ENCODE measurements at regions not wholly inside any gene's neighbourhood (a gene's known extent, or its start where the extent isn't known, plus 50 kb on each side); places are given as distances from the start of the nearest gene placed in this dataset.

GRCh38 chr14:49446801-49447200, 139.4 kb downstream of the RPS29 start:
- no peak overlapping the region for H3K27ac Mint-ChIP-seq
- WGBS (ENCODE audit: insufficient coverage) = 40% methylated on average over 1 of the region's 2 CpGs
- no peaks in the 10 kb centered on the region for H3K36me3 ChIP-seq (ENCODE audit: control insufficient read depth in 2 of 2, extremely low read depth in 1 of 2, insufficient read depth in 1 of 2, low read length in 1 of 2)
- H3K4me3 Mint-ChIP-seq = no peak overlapping the region
- ChIA-PET CTCF (interaction anchor here in 1 of 2 donors (1.1 kb wide), 1 partner anchor 15 kb away, joined by 4 read pairs; no protein-coding TSS in a partner anchor), POLR2A (interaction anchor here in 1 of 2 donors (0.6 kb wide), 1 partner anchor 10 kb away, joined by 6 read pairs; no protein-coding TSS in a partner anchor)
- H3K27ac ChIP-seq (ENCODE audit: low read length) = no peak overlapping the region
- no peak for DNase-seq
- H3K4me1 ChIP-seq (ENCODE audit: control insufficient read depth in 1 of 2, extremely low read depth in 1 of 2, insufficient read depth in 2 of 2, low read length in 2 of 2) = no peaks in the 10 kb centered on the region
- no peaks in the 10 kb centered on the region for H3K4me1 Mint-ChIP-seq
- peaks cover 4% of the 10 kb centered on the region for H3K36me3 Mint-ChIP-seq
- H3K27me3 Mint-ChIP-seq = peaks cover 8 to 9% of the 10 kb centered on the region in 2 donors
- peaks cover 0 to 5% of the 10 kb centered on the region in 2 experiments for H3K27me3 ChIP-seq (replicated peaks in 1 of 2; ENCODE audit: control insufficient read depth in 2 of 2, extremely low read depth in 1 of 2, insufficient read depth in 2 of 2, low read length in 1 of 2)
- no peaks in the 10 kb centered on the region for H3K9me3 ChIP-seq
- no peak for ATAC-seq (replicated peaks in 1 of 4)
- H3K9me3 Mint-ChIP-seq = peaks cover 5 to 7% (median 6%) of the 10 kb centered on the region in 3 donors
- H3K4me3 ChIP-seq (ENCODE audit: control insufficient read depth in 1 of 2, extremely low read depth in 1 of 2, low read length in 1 of 2) = no peak overlapping the region

GRCh38 chr14:49438256-49438770, 147.9 kb downstream of the RPS29 start:
- no peak for ATAC-seq (replicated peaks in 1 of 4)

GRCh38 chr14:49428076-49428475, 158.1 kb downstream of the RPS29 start:
- 83% methylated on average over 1 of the region's 2 CpGs for WGBS (ENCODE audit: insufficient coverage)
- H3K4me1 Mint-ChIP-seq = no peaks in the 10 kb centered on the region
- H3K36me3 ChIP-seq (ENCODE audit: control insufficient read depth in 2 of 2, extremely low read depth in 1 of 2, insufficient read depth in 1 of 2, low read length in 1 of 2) = no peaks in the 10 kb centered on the region
- peaks cover 6 to 12% of the 10 kb centered on the region in 2 experiments for H3K27me3 ChIP-seq (replicated peaks in 1 of 2; ENCODE audit: control insufficient read depth in 2 of 2, extremely low read depth in 1 of 2, insufficient read depth in 2 of 2, low read length in 1 of 2)
- ChIA-PET CTCF (no interaction called here), POLR2A (no interaction called here)
- no peak overlapping the region for H3K4me3 ChIP-seq (ENCODE audit: control insufficient read depth in 1 of 2, extremely low read depth in 1 of 2, low read length in 1 of 2)
- ATAC-seq (replicated peaks in 1 of 4) (no peak), DNase-seq (no peak)
- H3K27ac Mint-ChIP-seq = no peak overlapping the region
- peaks cover 24 to 35% (median 30%) of the 10 kb centered on the region in 3 donors for H3K9me3 Mint-ChIP-seq
- H3K4me3 Mint-ChIP-seq = no peak overlapping the region
- H3K4me1 ChIP-seq (ENCODE audit: control insufficient read depth in 1 of 2, extremely low read depth in 1 of 2, insufficient read depth in 2 of 2, low read length in 2 of 2) = no peaks in the 10 kb centered on the region
- H3K27ac ChIP-seq (ENCODE audit: low read length) = no peak overlapping the region
- peaks cover 10% of the 10 kb centered on the region for H3K36me3 Mint-ChIP-seq
- H3K9me3 ChIP-seq = no peaks in the 10 kb centered on the region
- peaks cover 29 to 40% of the 10 kb centered on the region in 2 donors for H3K27me3 Mint-ChIP-seq

More at GRCh38 chr14:49438256-49438770, 147.9 kb downstream of the RPS29 start:
- ChIA-PET CTCF (no interaction called here), POLR2A (no interaction called here)
- H3K9me3 Mint-ChIP-seq = peaks cover 7 to 16% (median 15%) of the 10 kb centered on the region in 3 donors
- no peak for DNase-seq
- H3K27me3 ChIP-seq (replicated peaks in 1 of 2; ENCODE audit: control insufficient read depth in 2 of 2, extremely low read depth in 1 of 2, insufficient read depth in 2 of 2, low read length in 1 of 2) = peaks cover 0 to 2% of the 10 kb centered on the region in 2 experiments
- H3K36me3 ChIP-seq (ENCODE audit: control insufficient read depth in 2 of 2, extremely low read depth in 1 of 2, insufficient read depth in 1 of 2, low read length in 1 of 2) = no peaks in the 10 kb centered on the region
- no peak overlapping the region for H3K4me3 Mint-ChIP-seq
- no peak overlapping the region for H3K27ac Mint-ChIP-seq
- H3K27me3 Mint-ChIP-seq = peaks cover 9 to 10% of the 10 kb centered on the region in 2 donors
- no peak overlapping the region for H3K27ac ChIP-seq (ENCODE audit: low read length)
- H3K36me3 Mint-ChIP-seq = no peaks in the 10 kb centered on the region
- no peak overlapping the region for H3K4me3 ChIP-seq (ENCODE audit: control insufficient read depth in 1 of 2, extremely low read depth in 1 of 2, low read length in 1 of 2)
- no peaks in the 10 kb centered on the region for H3K4me1 Mint-ChIP-seq
- WGBS (ENCODE audit: insufficient coverage) = 83% methylated on average over 1 of the region's 4 CpGs
- H3K4me1 ChIP-seq (ENCODE audit: control insufficient read depth in 1 of 2, extremely low read depth in 1 of 2, insufficient read depth in 2 of 2, low read length in 2 of 2) = no peaks in the 10 kb centered on the region
- H3K9me3 ChIP-seq = no peaks in the 10 kb centered on the region

GRCh38 chr14:49427117-49427516, 159.1 kb downstream of the RPS29 start:
- Histone ChIP-seq H3K4me1 (ENCODE audit: control insufficient read depth in 1 of 2, extremely low read depth in 1 of 2, insufficient read depth in 2 of 2, low read length in 2 of 2) (no peaks in the 10 kb centered on the region), H3K27ac (ENCODE audit: low read length) (no peak overlapping the region), H3K27me3 (replicated peaks in 1 of 2; ENCODE audit: control insufficient read depth in 2 of 2, extremely low read depth in 1 of 2, insufficient read depth in 2 of 2, low read length in 1 of 2) (peaks cover 6 to 16% of the 10 kb centered on the region in 2 experiments), H3K4me3 (ENCODE audit: control insufficient read depth in 1 of 2, extremely low read depth in 1 of 2, low read length in 1 of 2) (no peak overlapping the region), H3K9me3 (no peaks in the 10 kb centered on the region), H3K36me3 (ENCODE audit: control insufficient read depth in 2 of 2, extremely low read depth in 1 of 2, insufficient read depth in 1 of 2, low read length in 1 of 2) (no peaks in the 10 kb centered on the region)
- ATAC-seq (replicated peaks in 1 of 4) (no peak), DNase-seq (no peak)
- H3K27ac Mint-ChIP-seq = no peak overlapping the region
- peaks cover 6% of the 10 kb centered on the region for H3K36me3 Mint-ChIP-seq
- no peak overlapping the region for H3K4me3 Mint-ChIP-seq
- H3K4me1 Mint-ChIP-seq = no peaks in the 10 kb centered on the region
- H3K9me3 Mint-ChIP-seq = peaks cover 15 to 26% (median 21%) of the 10 kb centered on the region in 3 donors
- ChIA-PET POLR2A (no interaction called here), CTCF (interaction anchor here in 1 of 2 donors (0.6 to 1.7 kb wide), 2 partner anchors 34 to 208 kb away, joined by 4 to 5 read pairs; no protein-coding TSS in a partner anchor)
- H3K27me3 Mint-ChIP-seq = peaks cover 30 to 36% of the 10 kb centered on the region in 2 donors
- WGBS (ENCODE audit: insufficient coverage) = 45% methylated on average over 3 of the region's 8 CpGs

GRCh38 chr14:49425921-49426320, 160.3 kb downstream of the RPS29 start:
- Histone ChIP-seq H3K27ac (ENCODE audit: low read length) (no peak overlapping the region), H3K4me1 (ENCODE audit: control insufficient read depth in 1 of 2, extremely low read depth in 1 of 2, insufficient read depth in 2 of 2, low read length in 2 of 2) (no peaks in the 10 kb centered on the region), H3K36me3 (ENCODE audit: control insufficient read depth in 2 of 2, extremely low read depth in 1 of 2, insufficient read depth in 1 of 2, low read length in 1 of 2) (no peaks in the 10 kb centered on the region), H3K4me3 (ENCODE audit: control insufficient read depth in 1 of 2, extremely low read depth in 1 of 2, low read length in 1 of 2) (no peak overlapping the region), H3K9me3 (no peaks in the 10 kb centered on the region), H3K27me3 (replicated peaks in 1 of 2; ENCODE audit: control insufficient read depth in 2 of 2, extremely low read depth in 1 of 2, insufficient read depth in 2 of 2, low read length in 1 of 2) (peaks cover 6 to 16% of the 10 kb centered on the region in 2 experiments)
- Mint-ChIP-seq H3K27ac (no peak overlapping the region), H3K4me3 (no peak overlapping the region), H3K27me3 (peaks cover 30 to 36% of the 10 kb centered on the region in 2 donors), H3K9me3 (peaks cover 9 to 15% (median 12%) of the 10 kb centered on the region in 3 donors), H3K36me3 (no peaks in the 10 kb centered on the region), H3K4me1 (no peaks in the 10 kb centered on the region)
- ChIA-PET CTCF (interaction anchor here in 1 of 2 donors (1.1 to 1.7 kb wide), 2 partner anchors 31 to 35 kb away, joined by 3 to 5 read pairs; no protein-coding TSS in a partner anchor), POLR2A (no interaction called here)
- ATAC-seq (replicated peaks in 1 of 4) (no peak), DNase-seq (no peak)
- no CpG with 5 or more reads among the region's 1 CpG for WGBS (ENCODE audit: insufficient coverage)

- Mint-ChIP-seq H3K36me3 (no peaks in the 10 kb centered on the region), H3K27me3 (peaks cover 41 to 42% of the 10 kb centered on the region in 2 donors)
- CTCF ChIA-PET = no interaction called here
Observed at GRCh38 chr14:49424436-49425331, 161.5 kb downstream of the RPS29 start.

More at GRCh38 chr14:49424436-49425331, 161.5 kb downstream of the RPS29 start:
- Histone ChIP-seq H3K27ac (ENCODE audit: low read length) (no peak overlapping the region), H3K4me3 (ENCODE audit: control insufficient read depth in 1 of 2, extremely low read depth in 1 of 2, low read length in 1 of 2) (no peak overlapping the region), H3K9me3 (no peaks in the 10 kb centered on the region), H3K36me3 (ENCODE audit: control insufficient read depth in 2 of 2, extremely low read depth in 1 of 2, insufficient read depth in 1 of 2, low read length in 1 of 2) (no peaks in the 10 kb centered on the region), H3K27me3 (replicated peaks in 1 of 2; ENCODE audit: control insufficient read depth in 2 of 2, extremely low read depth in 1 of 2, insufficient read depth in 2 of 2, low read length in 1 of 2) (peaks cover 6 to 17% of the 10 kb centered on the region in 2 experiments), H3K4me1 (ENCODE audit: control insufficient read depth in 1 of 2, extremely low read depth in 1 of 2, insufficient read depth in 2 of 2, low read length in 2 of 2) (no peaks in the 10 kb centered on the region)
- POLR2A ChIA-PET = no interaction called here
- Mint-ChIP-seq H3K9me3 (peaks cover 0 to 2% (median under 1%) of the 10 kb centered on the region in 3 donors), H3K27ac (no peak overlapping the region), H3K4me1 (no peaks in the 10 kb centered on the region), H3K4me3 (no peak overlapping the region)
- ATAC-seq (replicated peaks in 1 of 4) = no peak
- no peak for DNase-seq
- 60% methylated on average over 1 of the region's 4 CpGs for WGBS (ENCODE audit: insufficient coverage)
